ENCODE measurements at regions not wholly inside any gene's neighbourhood (a gene's known extent, or its start where the extent isn't known, plus 50 kb on each side); places are given as distances from the start of the nearest gene placed in this dataset.
"Not testable (repeated sequence)": the region's sequence is repeated elsewhere in the genome, so short reads cannot be mapped to it uniquely, and the experiment has no call there.

GRCh38 chr2:84288293-84288692 is 170.8 kb downstream of the SUCLG1 start:
- DNase-seq (ENCODE audit: low spot score): no peak

GRCh38 chr2:84286878-84287277 is 172.2 kb downstream of the SUCLG1 start:
- DNase-seq (ENCODE audit: low spot score): no peak

GRCh38 chr2:84285056-84285747 is 173.9 kb downstream of the SUCLG1 start:
- no peak for DNase-seq (ENCODE audit: low spot score)

- no peak for DNase-seq (ENCODE audit: low spot score)
Observed at GRCh38 chr2:84283506-84283905, 175.6 kb downstream of the SUCLG1 start.

GRCh38 chr2:84281510-84281909 is 177.6 kb downstream of the SUCLG1 start:
- no peak for DNase-seq (ENCODE audit: low spot score)

GRCh38 chr2:84280873-84281272 is 178.2 kb downstream of the SUCLG1 start:
- DNase-seq (ENCODE audit: low spot score): no peak

- DNase-seq (ENCODE audit: low spot score): no peak
Observed at GRCh38 chr2:84278386-84278785, 180.7 kb downstream of the SUCLG1 start.

GRCh38 chr2:84276590-84277255 is 182.4 kb downstream of the SUCLG1 start:
- no peak for DNase-seq (ENCODE audit: low spot score)

GRCh38 chr2:84273406-84273805 is 185.7 kb downstream of the SUCLG1 start:
- no peak for DNase-seq (ENCODE audit: low spot score)

GRCh38 chr2:84271977-84272376 is 187.1 kb downstream of the SUCLG1 start:
- DNase-seq (ENCODE audit: low spot score): no peak

- DNase-seq (ENCODE audit: low spot score): no peak
Observed at GRCh38 chr2:84257831-84258230, 201.2 kb downstream of the SUCLG1 start.

- DNase-seq (ENCODE audit: low spot score): no peak
Observed at GRCh38 chr2:84251651-84252302, 207.3 kb downstream of the SUCLG1 start.

GRCh38 chr2:84249140-84249539 is 209.9 kb downstream of the SUCLG1 start:
- DNase-seq (ENCODE audit: low spot score): no peak

- DNase-seq (ENCODE audit: low spot score): no peak
Observed at GRCh38 chr2:84247532-84247931, 211.5 kb downstream of the SUCLG1 start.

GRCh38 chr2:84243788-84244733 is 215.0 kb downstream of the SUCLG1 start:
- no peak for DNase-seq (ENCODE audit: low spot score)

GRCh38 chr2:84238907-84239306 is 220.2 kb downstream of the SUCLG1 start:
- no peak for DNase-seq (ENCODE audit: low spot score)

- no peak for DNase-seq (ENCODE audit: low spot score)
Observed at GRCh38 chr2:84236288-84236687, 222.8 kb downstream of the SUCLG1 start.

GRCh38 chr2:84234103-84234502 is 225.0 kb downstream of the SUCLG1 start:
- DNase-seq (ENCODE audit: low spot score): no peak

GRCh38 chr2:84231478-84231877 is 227.6 kb downstream of the SUCLG1 start:
- DNase-seq (ENCODE audit: low spot score): no peak

- no peak for DNase-seq (ENCODE audit: low spot score)
Observed at GRCh38 chr2:84224121-84224520, 235.0 kb downstream of the SUCLG1 start.

GRCh38 chr2:84223191-84223590 is 235.9 kb downstream of the SUCLG1 start:
- DNase-seq (ENCODE audit: low spot score): no peak

GRCh38 chr2:84221102-84221501 is 238.0 kb downstream of the SUCLG1 start:
- not testable (repeated sequence) for DNase-seq (ENCODE audit: low spot score)

All from kidney capillary endothelial cell (primary cell).